H9 (cell line): ENCODE measurements at regions not wholly inside any gene's neighbourhood (a gene's known extent, or its start where the extent isn't known, plus 50 kb on each side); places are given as distances from the start of the nearest gene placed in this dataset.

Experiments used
- DNase-seq: peaks from one replicate; pipeline ENCODE4 v3.0.0-alpha.2; 2017
- H2AFZ ChIP-seq: one replicate; pipeline ENCODE4 v1.6.1; 2013; ENCODE audit warnings: mild to moderate bottlenecking, low read length, control low read depth, moderate library complexity
- H2AK5ac ChIP-seq: 2 replicates; pipeline ENCODE4 v1.6.1; 2013; ENCODE audit warnings: low read length, control low read depth, mixed read lengths; ENCODE audit not compliant: insufficient read length
- H2BK120ac ChIP-seq: one replicate; pipeline ENCODE4 v1.6.1; 2013; ENCODE audit warnings: low read depth, mild to moderate bottlenecking, low read length, control low read depth, inconsistent platforms; ENCODE audit not compliant: poor library complexity, severe bottlenecking
- H2BK12ac ChIP-seq: 2 replicates; pipeline ENCODE4 v1.6.1; 2013; ENCODE audit warnings: low read length, control low read depth, mixed read lengths, low read depth; ENCODE audit not compliant: insufficient read length
- H2BK15ac ChIP-seq: 2 replicates; pipeline ENCODE4 v1.6.1; 2013; ENCODE audit warnings: low read depth, low read length, control low read depth
- H2BK20ac ChIP-seq: one replicate; pipeline ENCODE4 v1.6.1; 2013; ENCODE audit warnings: low read depth, mild to moderate bottlenecking, low read length, control low read depth, inconsistent platforms; ENCODE audit not compliant: poor library complexity, severe bottlenecking
- H2BK5ac ChIP-seq: 2 replicates; pipeline ENCODE4 v1.6.1; 2013; ENCODE audit warnings: low read length, control low read depth, mixed read lengths; ENCODE audit not compliant: insufficient read length
- H3K14ac ChIP-seq: 2 replicates; pipeline ENCODE4 v1.6.1; 2013; ENCODE audit warnings: low read length, control low read depth; ENCODE audit not compliant: insufficient read depth
- H3K18ac ChIP-seq: 2 replicates; pipeline ENCODE4 v1.6.1; 2013; ENCODE audit warnings: low read depth, mild to moderate bottlenecking, mixed read lengths, low read length, control low read depth; ENCODE audit not compliant: insufficient read length
- H3K23ac ChIP-seq: 2 replicates; pipeline ENCODE4 v1.6.1; 2013; ENCODE audit warnings: low read length, control low read depth, mixed read lengths, low read depth; ENCODE audit not compliant: insufficient read length
- H3K23me2 ChIP-seq: 2 replicates; pipeline ENCODE4 v1.6.1; 2013; ENCODE audit warnings: low read depth, mild to moderate bottlenecking, mixed read lengths, low read length, control low read depth; ENCODE audit not compliant: insufficient read length, poor library complexity, severe bottlenecking
- H3K27ac ChIP-seq: 2 replicates; pipeline ENCODE4 v1.5.1; 2013; ENCODE audit warnings: low read length, control low read depth, mixed read lengths, low read depth; ENCODE audit not compliant: insufficient read length
- H3K27me3 ChIP-seq: 2 replicates; pipeline ENCODE4 v1.6.1; 2013; ENCODE audit warnings: low read length, control low read depth, inconsistent platforms; ENCODE audit not compliant: insufficient read depth
- H3K4ac ChIP-seq: 2 replicates; pipeline ENCODE4 v1.6.1; 2013; ENCODE audit warnings: low read depth, mild to moderate bottlenecking, control low read depth, inconsistent platforms, low read length, moderate library complexity
- H3K4me1 ChIP-seq: 2 replicates; pipeline ENCODE4 v1.6.1; 2013; ENCODE audit warnings: low read length, control low read depth, inconsistent platforms; ENCODE audit not compliant: insufficient read depth
- H3K4me2 ChIP-seq: 2 replicates; pipeline ENCODE4 v1.6.1; 2013; ENCODE audit warnings: low read length, control low read depth, mixed read lengths; ENCODE audit not compliant: insufficient read length, insufficient read depth
- H3K56ac ChIP-seq: 2 replicates; pipeline ENCODE4 v1.6.1; 2013; ENCODE audit warnings: low read depth, mild to moderate bottlenecking, mixed read lengths, low read length, control low read depth; ENCODE audit not compliant: insufficient read length
- H3K79me1 ChIP-seq: 2 replicates; pipeline ENCODE4 v1.6.1; 2013; ENCODE audit warnings: low read depth, mild to moderate bottlenecking, moderate library complexity, low read length, control low read depth, inconsistent platforms; ENCODE audit not compliant: insufficient read depth, poor library complexity, severe bottlenecking
- H3K79me2 ChIP-seq: 2 replicates; pipeline ENCODE4 v1.6.1; 2013; ENCODE audit warnings: low read length, control low read depth, inconsistent platforms; ENCODE audit not compliant: insufficient read depth
- H3K9ac ChIP-seq: 2 replicates; pipeline ENCODE4 v1.6.1; 2013; ENCODE audit warnings: low read length, control low read depth, mixed read lengths; ENCODE audit not compliant: insufficient read length; ENCODE audit errors: extremely low read depth
- H3K9me3 ChIP-seq: one replicate; pipeline ENCODE4 v1.6.1; 2013; ENCODE audit warnings: low read depth, low read length, inconsistent platforms; ENCODE audit not compliant: control insufficient read depth
- H3T11ph ChIP-seq: one replicate; pipeline ENCODE4 v1.6.1; 2013; ENCODE audit warnings: mild to moderate bottlenecking, low read length, control low read depth, inconsistent platforms
- H4K20me1 ChIP-seq: one replicate; pipeline ENCODE4 v1.6.1; 2013; ENCODE audit not compliant: control insufficient read depth, insufficient read length, insufficient read depth
- H4K5ac ChIP-seq: 2 replicates; pipeline ENCODE4 v1.6.1; 2013; ENCODE audit warnings: low read depth, mild to moderate bottlenecking, mixed read lengths, low read length, control low read depth; ENCODE audit not compliant: insufficient read length
- H4K8ac ChIP-seq: replicated peaks from 2 replicates; pipeline ENCODE4 v1.6.1; 2013; ENCODE audit warnings: low read length, control low read depth, mixed read lengths, low read depth; ENCODE audit not compliant: insufficient read length
- H4K91ac ChIP-seq: 2 replicates; pipeline ENCODE4 v1.6.1; 2013; ENCODE audit warnings: low read depth, mild to moderate bottlenecking, moderate library complexity, mixed read lengths, low read length, control low read depth; ENCODE audit not compliant: insufficient read length
- H3K27ac Mint-ChIP-seq, 3 experiments: 2 replicates in 2 of 3; 3 replicates in 1 of 3; pipeline ENCODE4 v1.8.0; 2020 to 2021; ENCODE audit warnings: mixed read lengths in 3 of 3, mild to moderate bottlenecking in 1 of 3, moderate library complexity in 1 of 3
- H3K27me3 Mint-ChIP-seq: 2 replicates; pipeline ENCODE4 v1.8.0; 2021; ENCODE audit warnings: low read depth, mild to moderate bottlenecking, moderate library complexity, mixed read lengths
- H3K36me3 Mint-ChIP-seq, 3 experiments: 2 replicates in 2 of 3; 3 replicates in 1 of 3; pipeline ENCODE4 v1.8.0; 2020 to 2021; ENCODE audit warnings: low read depth in 3 of 3, mixed read lengths in 3 of 3; ENCODE audit not compliant: insufficient read depth in 1 of 3
- H3K4me1 Mint-ChIP-seq, 2 experiments: 2 replicates each; pipeline ENCODE4 v1.8.0; 2020; ENCODE audit warnings: mixed read lengths in 2 of 2
- H3K4me3 Mint-ChIP-seq, 2 experiments: 2 replicates in 1 of 2; 3 replicates in 1 of 2; pipeline ENCODE4 v1.8.0; 2020 to 2021; ENCODE audit warnings: mild to moderate bottlenecking in 2 of 2, mixed read lengths in 2 of 2, moderate library complexity in 1 of 2
- H3K9me3 Mint-ChIP-seq, 2 experiments: 2 replicates in 1 of 2; 3 replicates in 1 of 2; pipeline ENCODE4 v1.8.0; 2020; ENCODE audit warnings: mild to moderate bottlenecking in 2 of 2, mixed read lengths in 2 of 2, moderate library complexity in 1 of 2
- WGBS: extraction: QIAGEN DNeasy Blood & Tissue Kit; methylation state at CpG from one replicate; pipeline ENCODE4 v1.1.7; 2013; ENCODE audit warnings: missing lambda C conversion rate, low lambda C conversion rate, mixed read lengths; ENCODE audit not compliant: insufficient read length; ENCODE audit errors: extremely low coverage; 5-methylcytosine and 5-hydroxymethylcytosine counted together
- TF ChIP-seq, protein P1 (sequence below): fragments of 200-600 bp; sonication (generic); conservative IDR thresholded peaks from 3 replicates; pipeline ENCODE4 v1.8.0; 2021; ENCODE audit warnings: antibody characterized with exemption, mild to moderate bottlenecking

DNA sequence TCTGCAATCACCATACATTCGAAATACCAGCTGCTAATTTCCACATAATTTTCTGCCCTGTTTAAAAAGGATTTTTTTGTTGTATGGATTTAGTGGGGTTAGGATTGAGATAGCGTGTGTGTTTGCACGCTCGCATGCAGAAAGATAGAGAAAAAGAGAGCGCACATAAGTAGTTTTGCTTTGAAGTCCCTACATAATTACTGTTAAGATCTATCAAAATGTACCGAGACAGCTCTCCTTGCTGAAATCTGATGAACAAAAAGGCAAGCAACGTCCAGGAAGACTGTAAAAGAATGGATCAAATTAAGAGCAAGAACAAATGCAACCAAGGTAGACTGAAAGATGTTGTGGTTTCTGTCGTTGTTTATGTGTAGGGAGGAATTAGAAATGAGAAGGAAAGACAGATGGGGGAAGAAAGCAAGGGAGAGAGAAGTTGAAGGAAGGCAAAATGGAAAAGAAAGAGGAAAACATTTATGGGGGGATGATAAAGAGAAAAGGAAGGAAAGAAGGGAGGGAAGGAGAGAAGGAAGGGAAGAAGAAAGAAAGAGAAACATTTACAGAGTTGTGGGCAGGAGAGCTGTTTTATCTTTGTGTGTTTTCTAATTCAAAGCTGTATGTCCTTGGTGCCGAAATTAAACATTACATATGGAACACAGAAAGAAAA lies 522.3 kb downstream of the MED13L start:
- no peak overlapping the region for H2AK5ac ChIP-seq
- H2AFZ ChIP-seq: no peak overlapping the region
- H2BK120ac ChIP-seq: no peak overlapping the region
- no peaks in the 10 kb centered on the region for H3K9me3 Mint-ChIP-seq
- H3K4me1 ChIP-seq: no peaks in the 10 kb centered on the region
- no peak overlapping the region for H3K18ac ChIP-seq
- H3K14ac ChIP-seq: no peak overlapping the region
- WGBS: 100% methylated on average over 1 of the region's 9 CpGs
- H3K79me1 ChIP-seq: no peaks in the 10 kb centered on the region
- no peaks in the 10 kb centered on the region for H3K79me2 ChIP-seq
- H3K27ac Mint-ChIP-seq: no peak overlapping the region
- H4K91ac ChIP-seq: no peak overlapping the region
- H3K27me3 ChIP-seq: no peaks in the 10 kb centered on the region
- no peak overlapping the region for H2BK20ac ChIP-seq
- H4K8ac ChIP-seq: no peak overlapping the region
- no peak overlapping the region for H3K4me2 ChIP-seq
- H2BK12ac ChIP-seq: no peak overlapping the region
- no peaks in the 10 kb centered on the region for H3K23me2 ChIP-seq
- H3K27me3 Mint-ChIP-seq: peaks cover 13% of the 10 kb centered on the region
- H3T11ph ChIP-seq: no peak overlapping the region
- no peak for DNase-seq
- no peak overlapping the region for H3K23ac ChIP-seq
- no peak overlapping the region for H3K27ac ChIP-seq
- no peak overlapping the region for H3K4ac ChIP-seq
- no peaks in the 10 kb centered on the region for H3K36me3 Mint-ChIP-seq
- H4K5ac ChIP-seq: no peak overlapping the region
- no peak overlapping the region for H3K4me3 Mint-ChIP-seq
- TF ChIP-seq, protein P1, sequence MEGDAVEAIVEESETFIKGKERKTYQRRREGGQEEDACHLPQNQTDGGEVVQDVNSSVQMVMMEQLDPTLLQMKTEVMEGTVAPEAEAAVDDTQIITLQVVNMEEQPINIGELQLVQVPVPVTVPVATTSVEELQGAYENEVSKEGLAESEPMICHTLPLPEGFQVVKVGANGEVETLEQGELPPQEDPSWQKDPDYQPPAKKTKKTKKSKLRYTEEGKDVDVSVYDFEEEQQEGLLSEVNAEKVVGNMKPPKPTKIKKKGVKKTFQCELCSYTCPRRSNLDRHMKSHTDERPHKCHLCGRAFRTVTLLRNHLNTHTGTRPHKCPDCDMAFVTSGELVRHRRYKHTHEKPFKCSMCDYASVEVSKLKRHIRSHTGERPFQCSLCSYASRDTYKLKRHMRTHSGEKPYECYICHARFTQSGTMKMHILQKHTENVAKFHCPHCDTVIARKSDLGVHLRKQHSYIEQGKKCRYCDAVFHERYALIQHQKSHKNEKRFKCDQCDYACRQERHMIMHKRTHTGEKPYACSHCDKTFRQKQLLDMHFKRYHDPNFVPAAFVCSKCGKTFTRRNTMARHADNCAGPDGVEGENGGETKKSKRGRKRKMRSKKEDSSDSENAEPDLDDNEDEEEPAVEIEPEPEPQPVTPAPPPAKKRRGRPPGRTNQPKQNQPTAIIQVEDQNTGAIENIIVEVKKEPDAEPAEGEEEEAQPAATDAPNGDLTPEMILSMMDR: no peak
- H2BK5ac ChIP-seq: no peak overlapping the region
- H3K9me3 ChIP-seq: no peaks in the 10 kb centered on the region
- H2BK15ac ChIP-seq: no peak overlapping the region
- no peak overlapping the region for H3K9ac ChIP-seq
- no peaks in the 10 kb centered on the region for H4K20me1 ChIP-seq
- no peak overlapping the region for H3K56ac ChIP-seq
- H3K4me1 Mint-ChIP-seq: peaks cover 2 to 21% of the 10 kb centered on the region in 2 experiments; a peak in 3 of 4 replicates
